Mesenchymal stem cell (in vitro differentiated cells and primary cell): ENCODE measurements at regions not wholly inside any gene's neighbourhood (a gene's known extent, or its start where the extent isn't known, plus 50 kb on each side); places are given as distances from the start of the nearest gene placed in this dataset.
A peak's percentile ranks its signal among the peaks of the same experiment; 100 is the strongest.

Experiments
- DNase-seq: peaks from one replicate; pipeline ENCODE4 v3.0.0-alpha.2; 2013
- H2AFZ ChIP-seq: one replicate; pipeline ENCODE4 v1.6.1; 2013; ENCODE audit warnings: low read depth, mild to moderate bottlenecking, control low read depth, inconsistent platforms, low read length, moderate library complexity
- H2AK5ac ChIP-seq: 2 replicates; pipeline ENCODE4 v1.6.1; 2013; ENCODE audit warnings: low read length, moderate library complexity, mild to moderate bottlenecking, inconsistent platforms; ENCODE audit not compliant: severe bottlenecking
- H2BK120ac ChIP-seq: one replicate; pipeline ENCODE4 v1.6.1; 2013; ENCODE audit warnings: low read depth, mild to moderate bottlenecking, inconsistent platforms, low read length, moderate library complexity
- H2BK12ac ChIP-seq, 2 experiments: one replicate each; pipeline ENCODE4 v1.6.1; 2013; ENCODE audit warnings: inconsistent platforms in 2 of 2, low read length in 2 of 2, mild to moderate bottlenecking in 2 of 2, moderate library complexity in 2 of 2, control low read depth in 1 of 2
- H2BK15ac ChIP-seq: one replicate; pipeline ENCODE4 v1.6.1; 2013; ENCODE audit warnings: mild to moderate bottlenecking, low read depth, inconsistent platforms; ENCODE audit not compliant: poor library complexity, severe bottlenecking
- H2BK5ac ChIP-seq: 2 replicates; pipeline ENCODE4 v1.6.1; 2013; ENCODE audit warnings: low read depth, mild to moderate bottlenecking, low read length, control low read depth, inconsistent platforms; ENCODE audit not compliant: poor library complexity, severe bottlenecking
- H3K14ac ChIP-seq, 2 experiments: one replicate each; pipeline ENCODE4 v1.6.1; 2013; ENCODE audit warnings: inconsistent platforms in 2 of 2, low read length in 2 of 2, control low read depth in 1 of 2, mild to moderate bottlenecking in 1 of 2, moderate library complexity in 1 of 2
- H3K18ac ChIP-seq, 2 experiments: one replicate each; pipeline ENCODE4 v1.6.1; 2013; ENCODE audit warnings: inconsistent platforms in 2 of 2, low read length in 2 of 2, control low read depth in 1 of 2, low read depth in 1 of 2, mild to moderate bottlenecking in 1 of 2
- H3K23ac ChIP-seq, 2 experiments: one replicate each; pipeline ENCODE4 v1.6.1; 2013; ENCODE audit warnings: inconsistent platforms in 2 of 2, low read length in 2 of 2, mild to moderate bottlenecking in 2 of 2, moderate library complexity in 2 of 2, control low read depth in 1 of 2
- H3K27ac ChIP-seq: 2 replicates; pipeline ENCODE4 v1.5.1; 2013; ENCODE audit warnings: mild to moderate bottlenecking, moderate library complexity, low read length, control low read depth, inconsistent platforms; ENCODE audit not compliant: poor library complexity, severe bottlenecking
- H3K27me3 ChIP-seq, 2 experiments: 2 replicates each; pipeline versions ENCODE4 v1.6.1 to v1.7.0; 2013; ENCODE audit warnings: low read length in 2 of 2, mild to moderate bottlenecking in 2 of 2, moderate library complexity in 2 of 2, control low read depth in 1 of 2, inconsistent platforms in 1 of 2; ENCODE audit not compliant: control insufficient read depth in 1 of 2, insufficient read depth in 1 of 2
- H3K36me3 ChIP-seq, 2 experiments: 2 replicates each; pipeline versions ENCODE4 v1.6.1 to v1.7.0; 2013; ENCODE audit warnings: low read length in 2 of 2, control low read depth in 1 of 2, inconsistent platforms in 1 of 2, low read depth in 1 of 2, mild to moderate bottlenecking in 1 of 2; ENCODE audit not compliant: insufficient read depth in 2 of 2, control insufficient read depth in 1 of 2
- H3K4ac ChIP-seq, 2 experiments: one replicate each; pipeline ENCODE4 v1.6.1; 2013; ENCODE audit warnings: inconsistent platforms in 2 of 2, low read length in 2 of 2, mild to moderate bottlenecking in 2 of 2, moderate library complexity in 2 of 2, control low read depth in 1 of 2, low read depth in 1 of 2
- H3K4me1 ChIP-seq: 2 replicates; pipeline ENCODE4 v1.6.1; 2013; ENCODE audit warnings: low read depth, low read length, control low read depth; ENCODE audit not compliant: control insufficient read depth, insufficient read depth
- H3K4me2 ChIP-seq: 2 replicates; pipeline ENCODE4 v1.6.1; 2013; ENCODE audit warnings: low read length, mild to moderate bottlenecking, inconsistent platforms; ENCODE audit not compliant: poor library complexity, severe bottlenecking
- H3K4me3 ChIP-seq, 2 experiments: 2 replicates each; pipeline versions ENCODE4 v1.5.1 to v1.7.0; 2013; ENCODE audit warnings: low read length in 2 of 2, mild to moderate bottlenecking in 2 of 2, control low read depth in 1 of 2, low read depth in 1 of 2; ENCODE audit not compliant: insufficient read depth in 1 of 2
- H3K79me1 ChIP-seq: replicated peaks from 2 replicates; pipeline ENCODE4 v1.6.1; 2013; ENCODE audit warnings: mild to moderate bottlenecking, control low read depth, low read length, inconsistent platforms; ENCODE audit not compliant: poor library complexity, severe bottlenecking
- H3K9ac ChIP-seq: 2 replicates; pipeline ENCODE4 v1.7.0; 2013; ENCODE audit warnings: mild to moderate bottlenecking, low read length, moderate library complexity
- H3K9me3 ChIP-seq: 2 replicates; pipeline ENCODE4 v1.7.0; 2013; ENCODE audit warnings: mild to moderate bottlenecking, low read length; ENCODE audit not compliant: control insufficient read depth
- H4K8ac ChIP-seq: one replicate; pipeline ENCODE4 v1.6.1; 2013; ENCODE audit warnings: inconsistent platforms, mild to moderate bottlenecking, low read length, moderate library complexity
- H4K91ac ChIP-seq: one replicate; pipeline ENCODE4 v1.6.1; 2013; ENCODE audit warnings: mild to moderate bottlenecking, low read length, inconsistent platforms
- WGBS: methylation state at CpG from one replicate; pipeline ENCODE4 v1.1.7; 2013; ENCODE audit warnings: mixed read lengths; 5-methylcytosine and 5-hydroxymethylcytosine counted together

DNA sequence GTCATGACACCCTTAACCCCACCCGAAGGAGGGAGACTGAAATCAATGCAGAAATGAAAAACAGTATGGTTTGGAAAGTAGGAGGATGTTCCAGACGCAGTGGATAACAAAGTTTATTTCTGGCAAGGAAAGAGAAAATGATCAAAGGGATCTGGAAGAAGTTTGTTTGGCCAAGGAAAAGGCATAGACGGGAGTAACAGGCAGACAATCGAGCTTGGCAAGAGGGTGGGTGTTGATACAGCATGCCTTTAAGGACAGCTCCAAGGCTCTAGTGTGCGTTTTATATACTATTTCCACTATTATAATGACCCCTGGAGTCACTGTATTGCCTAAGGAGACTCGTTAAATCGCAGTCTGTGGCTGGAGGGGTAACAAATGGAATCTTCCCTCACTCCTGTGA, 303.7 kb upstream of the RUNX1 start:
- no peak for DNase-seq
- Histone ChIP-seq H3K23ac (no peak overlapping the region), H3K18ac (no peak overlapping the region)

DNA sequence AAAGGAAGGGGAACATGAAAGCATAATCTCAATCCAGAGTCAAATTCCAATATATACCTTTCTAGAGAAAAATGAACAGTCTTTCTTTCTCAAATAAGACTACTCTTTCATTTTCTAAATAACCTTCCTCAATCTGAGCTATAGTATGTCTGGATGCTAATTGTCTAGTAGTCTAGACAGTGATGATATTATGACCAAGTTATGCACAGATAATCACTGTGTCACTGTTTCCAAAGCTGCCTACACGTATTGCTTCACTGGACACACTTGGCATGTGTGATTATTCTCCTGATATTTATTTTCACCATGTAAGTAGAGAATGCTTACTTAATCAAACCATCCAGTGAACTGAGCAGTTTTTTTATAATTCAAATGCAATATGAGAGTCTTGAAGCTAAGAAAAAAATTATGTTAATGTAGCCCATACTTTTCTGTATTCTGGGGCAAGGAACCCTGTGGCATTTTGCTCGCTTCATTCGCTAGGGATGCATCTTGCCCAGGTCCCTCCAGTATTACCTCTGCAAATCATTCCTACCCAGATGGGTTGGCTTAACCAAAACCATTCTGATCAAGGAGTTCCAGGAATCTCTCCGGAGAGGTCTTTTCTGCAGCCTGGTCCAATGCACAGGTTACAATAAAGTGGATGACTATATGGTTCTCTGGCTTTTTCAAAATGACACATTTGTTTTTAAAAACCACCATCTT, 303.1 kb upstream of the RUNX1 start:
- Histone ChIP-seq H2AK5ac (no peak overlapping the region), H2BK15ac (no peak overlapping the region), H3K4me3 (no peak overlapping the region), H3K4me1 (peaks cover 5% of the 10 kb centered on the region), H3K18ac (no peak overlapping the region), H2AFZ (no peak overlapping the region), H4K8ac (no peak overlapping the region), H2BK12ac (no peak overlapping the region), H2BK5ac (no peak overlapping the region), H2BK120ac (no peak overlapping the region), H4K91ac (no peak overlapping the region), H3K4me2 (no peak overlapping the region), H3K4ac (no peak overlapping the region), H3K9ac (no peak overlapping the region), H3K36me3 (no peaks in the 10 kb centered on the region), H3K27me3 (peaks cover 0 to 9% of the 10 kb centered on the region in 2 experiments), H3K79me1 (no peaks in the 10 kb centered on the region), H3K9me3 (no peaks in the 10 kb centered on the region), H3K23ac (no peak overlapping the region), H3K14ac (no peak overlapping the region), H3K27ac (no peak overlapping the region)
- peak; percentile 44 for DNase-seq
- WGBS = 93% methylated on average over 4 of the region's 4 CpGs

More for the DNA sequence above, 303.7 kb upstream of the RUNX1 start:
- Histone ChIP-seq H2AFZ (no peak overlapping the region), H3K9me3 (no peaks in the 10 kb centered on the region), H2BK15ac (no peak overlapping the region), H4K91ac (no peak overlapping the region), H2BK120ac (no peak overlapping the region), H3K9ac (no peak overlapping the region), H2BK5ac (no peak overlapping the region), H3K27ac (no peak overlapping the region), H3K4me3 (no peak overlapping the region), H3K27me3 (peaks cover 0 to 6% of the 10 kb centered on the region in 2 experiments), H2AK5ac (peak overlapping the region; percentile 18), H3K4me1 (peaks cover 5% of the 10 kb centered on the region), H2BK12ac (no peak overlapping the region), H3K36me3 (no peaks in the 10 kb centered on the region), H3K79me1 (no peaks in the 10 kb centered on the region), H3K4ac (no peak overlapping the region), H3K4me2 (no peak overlapping the region), H4K8ac (no peak overlapping the region), H3K14ac (no peak overlapping the region)
- 92% methylated on average over 6 of the region's 7 CpGs for WGBS

DNA sequence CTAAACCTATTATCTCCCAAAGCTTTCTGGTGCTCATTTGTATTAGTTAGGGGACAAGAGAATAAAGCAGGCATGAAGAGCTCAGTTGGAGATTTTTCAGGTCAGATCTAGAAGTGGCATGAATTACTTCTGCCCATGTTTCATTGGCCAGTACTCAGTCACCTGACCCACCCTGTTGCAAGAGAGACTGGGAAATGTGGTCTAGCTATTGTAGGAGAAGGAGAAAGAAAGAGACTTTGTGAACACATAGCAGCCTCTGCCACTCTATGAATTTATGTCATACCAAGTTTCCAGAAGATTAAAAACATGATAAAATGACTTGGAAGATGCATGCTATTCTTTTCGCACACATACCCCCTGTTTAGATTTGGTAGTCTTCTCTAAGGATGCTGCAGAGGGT, 302.3 kb upstream of the RUNX1 start:
- Histone ChIP-seq H3K79me1 (no peaks in the 10 kb centered on the region), H3K4me3 (no peak overlapping the region), H3K4ac (no peak overlapping the region), H2BK15ac (no peak overlapping the region), H4K8ac (no peak overlapping the region), H2BK5ac (no peak overlapping the region), H3K36me3 (no peaks in the 10 kb centered on the region), H3K18ac (no peak overlapping the region), H2AK5ac (no peak overlapping the region), H2AFZ (no peak overlapping the region), H3K9ac (no peak overlapping the region), H3K4me2 (no peak overlapping the region), H3K14ac (no peak overlapping the region), H3K27me3 (peaks cover 0 to 14% of the 10 kb centered on the region in 2 experiments), H3K9me3 (no peaks in the 10 kb centered on the region), H3K4me1 (peaks cover 5% of the 10 kb centered on the region), H4K91ac (no peak overlapping the region), H2BK120ac (no peak overlapping the region), H3K23ac (no peak overlapping the region), H2BK12ac (no peak overlapping the region), H3K27ac (no peak overlapping the region)
- no peak for DNase-seq
- WGBS = no CpG with 5 or more reads among the region's 1 CpG

DNA sequence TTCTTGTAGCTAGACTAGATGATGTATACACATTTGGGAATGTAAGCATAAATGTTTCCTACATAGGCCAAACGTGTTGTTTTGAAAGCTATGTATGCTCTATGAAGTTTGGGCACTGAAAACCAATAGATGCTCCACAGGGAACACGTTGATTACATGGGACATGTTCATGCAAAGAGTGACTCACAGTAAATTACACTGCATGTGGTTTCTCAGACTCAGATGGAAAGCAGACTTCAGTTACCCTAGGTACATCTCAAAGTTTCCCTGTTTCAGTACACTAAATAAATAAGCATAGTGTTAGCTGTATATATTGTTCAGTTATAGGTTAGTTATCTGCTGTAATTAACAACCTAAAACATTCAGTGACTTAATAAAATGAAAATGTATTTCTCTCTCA, 301.9 kb upstream of the RUNX1 start:
- Histone ChIP-seq H3K14ac (no peak overlapping the region), H4K91ac (no peak overlapping the region), H2BK15ac (no peak overlapping the region), H3K18ac (no peak overlapping the region), H2AK5ac (no peak overlapping the region), H3K9ac (no peak overlapping the region), H3K79me1 (no peaks in the 10 kb centered on the region), H3K36me3 (no peaks in the 10 kb centered on the region), H4K8ac (no peak overlapping the region), H3K4me2 (no peak overlapping the region), H3K27ac (no peak overlapping the region), H3K9me3 (no peaks in the 10 kb centered on the region), H2BK120ac (no peak overlapping the region), H3K4me1 (peaks cover 5% of the 10 kb centered on the region), H3K4me3 (no peak overlapping the region), H3K4ac (no peak overlapping the region), H3K27me3 (peaks cover 0 to 14% of the 10 kb centered on the region in 2 experiments), H2BK5ac (no peak overlapping the region), H2AFZ (no peak overlapping the region), H3K23ac (no peak overlapping the region), H2BK12ac (no peak overlapping the region)
- 83% methylated on average over 2 of the region's 2 CpGs for WGBS
- peak; percentile 11 for DNase-seq
